Esophagus muscularis mucosa (tissue), 4 donors: ENCODE measurements at regions not wholly inside any gene's neighbourhood (a gene's known extent, or its start where the extent isn't known, plus 50 kb on each side); places are given as distances from the start of the nearest gene placed in this dataset.

Source experiments
- DNase-seq: peaks from one replicate; pipeline ENCODE4 v3.0.0-alpha.2; 2017; ENCODE audit errors: extremely low spot score
- H3K27ac ChIP-seq, 4 donors: fragments of 200-600 bp; sonication (generic); replicated peaks in 1 of 4; 1 replicate in 3 of 4; 2 replicates in 1 of 4; pipeline ENCODE4 v1.5.1; 2016 to 2019; ENCODE audit warnings: mild to moderate bottlenecking in 1 of 4
- H3K27me3 ChIP-seq, 4 donors: fragments of 200-600 bp; sonication (generic); one replicate each; pipeline versions ENCODE4 v1.5.1 to v1.6.0; 2016 to 2019
- H3K36me3 ChIP-seq, 4 donors: fragments of 200-600 bp; sonication (generic); one replicate each; pipeline ENCODE4 v1.5.1; 2016 to 2019
- H3K4me1 ChIP-seq, 4 donors: fragments of 200-600 bp; sonication (generic); one replicate each; pipeline ENCODE4 v1.5.1; 2016 to 2019
- H3K4me3 ChIP-seq, 4 donors: fragments of 200-600 bp; sonication (generic); 1 replicate in 2 of 4; 2 replicates in 2 of 4; pipeline ENCODE4 v1.5.1; 2016 to 2019; ENCODE audit warnings: mild to moderate bottlenecking in 4 of 4, moderate library complexity in 1 of 4
- H3K9me3 ChIP-seq, 4 donors: fragments of 200-600 bp; sonication (generic); 1 replicate in 3 of 4; 2 replicates in 1 of 4; pipeline ENCODE4 v1.5.1; 2016 to 2019
- EP300 ChIP-seq: sonication (generic); formaldehyde crosslinking; IDR thresholded peaks from one replicate; pipeline ENCODE4 v1.6.1; 2017; ENCODE audit warnings: antibody characterized with exemption
- POLR2A ChIP-seq: fragments of 450-650 bp; IDR thresholded peaks from one replicate; pipeline ENCODE4 v1.6.1; 2017; ENCODE audit warnings: antibody characterized with exemption, moderate library complexity, mild to moderate bottlenecking, low read depth
- POLR2AphosphoS5 ChIP-seq, 2 donors: sonication (generic); formaldehyde crosslinking; IDR thresholded peaks; one replicate each; pipeline ENCODE4 v1.6.1; 2017; ENCODE audit warnings: antibody characterized with exemption in 2 of 2
- WGBS: methylation state at CpG from one replicate; pipeline ENCODE4 v1.1.5; 2018; 5-methylcytosine and 5-hydroxymethylcytosine counted together
- intact Hi-C: fragments of 100-400 bp; cut with DNase I; formaldehyde crosslinking; loops from one replicate; pipeline ENCODE4 v1.15.1; 2023
- TF ChIP-seq, protein P1 (sequence below), 3 experiments: fragments of 200-600 bp in 2 of 3; fragments of 450-650 bp in 1 of 3; sonication (generic) in 2 of 3; IDR thresholded peaks; one replicate each; pipeline ENCODE4 v1.5.1; 2017 to 2019; ENCODE audit warnings: antibody characterized with exemption in 3 of 3, mild to moderate bottlenecking in 2 of 3, moderate library complexity in 1 of 3

DNA sequence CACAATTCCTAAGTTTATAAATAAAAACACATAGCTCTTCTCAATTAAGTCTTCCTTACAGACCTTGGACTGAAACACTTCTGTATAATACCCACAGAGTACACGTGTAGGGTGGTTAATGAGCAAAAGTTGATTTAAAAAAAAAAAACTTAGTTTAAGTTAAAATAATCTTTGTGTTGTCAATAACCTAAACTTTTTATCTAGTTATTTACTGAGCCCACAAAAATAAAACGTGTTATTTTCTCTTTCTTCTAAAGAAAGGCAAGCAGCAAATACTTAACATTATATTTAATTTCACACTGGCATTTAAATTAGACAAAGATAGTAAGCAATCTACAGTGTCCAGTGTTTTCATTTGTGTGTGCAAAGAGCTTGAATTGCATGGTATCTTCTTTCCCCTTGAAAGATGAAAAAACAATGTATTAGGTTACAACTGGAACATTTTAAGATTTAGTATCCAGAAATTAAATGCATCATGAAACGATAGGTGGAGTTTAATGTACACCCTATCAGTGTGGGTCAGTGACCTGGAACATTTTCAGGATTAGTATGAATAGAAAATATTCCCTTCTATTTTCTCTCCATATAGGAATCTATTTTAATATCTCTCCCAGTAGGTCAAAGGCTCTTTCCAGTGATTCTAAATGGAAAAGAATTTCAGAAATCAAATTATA is 1014.8 kb downstream of the NR2F1-AS1 start:
- DNase-seq: no peak
- Histone ChIP-seq H3K27ac (no peak overlapping the region), H3K4me1 (no peaks in the 10 kb centered on the region), H3K27me3 (no peaks in the 10 kb centered on the region), H3K4me3 (no peak overlapping the region), H3K36me3 (no peaks in the 10 kb centered on the region), H3K9me3 (no peaks in the 10 kb centered on the region)
- TF ChIP-seq POLR2A: no peak
- TF ChIP-seq, protein P1, sequence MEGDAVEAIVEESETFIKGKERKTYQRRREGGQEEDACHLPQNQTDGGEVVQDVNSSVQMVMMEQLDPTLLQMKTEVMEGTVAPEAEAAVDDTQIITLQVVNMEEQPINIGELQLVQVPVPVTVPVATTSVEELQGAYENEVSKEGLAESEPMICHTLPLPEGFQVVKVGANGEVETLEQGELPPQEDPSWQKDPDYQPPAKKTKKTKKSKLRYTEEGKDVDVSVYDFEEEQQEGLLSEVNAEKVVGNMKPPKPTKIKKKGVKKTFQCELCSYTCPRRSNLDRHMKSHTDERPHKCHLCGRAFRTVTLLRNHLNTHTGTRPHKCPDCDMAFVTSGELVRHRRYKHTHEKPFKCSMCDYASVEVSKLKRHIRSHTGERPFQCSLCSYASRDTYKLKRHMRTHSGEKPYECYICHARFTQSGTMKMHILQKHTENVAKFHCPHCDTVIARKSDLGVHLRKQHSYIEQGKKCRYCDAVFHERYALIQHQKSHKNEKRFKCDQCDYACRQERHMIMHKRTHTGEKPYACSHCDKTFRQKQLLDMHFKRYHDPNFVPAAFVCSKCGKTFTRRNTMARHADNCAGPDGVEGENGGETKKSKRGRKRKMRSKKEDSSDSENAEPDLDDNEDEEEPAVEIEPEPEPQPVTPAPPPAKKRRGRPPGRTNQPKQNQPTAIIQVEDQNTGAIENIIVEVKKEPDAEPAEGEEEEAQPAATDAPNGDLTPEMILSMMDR (IDR thresholded peaks at IDR 0.05): no peak
- TF ChIP-seq POLR2AphosphoS5 (IDR thresholded peaks at IDR 0.05): no peak
- TF ChIP-seq EP300: no peak
- 71% methylated on average over 3 of the region's 3 CpGs for WGBS
- intact Hi-C loops: no loop called here

GRCh38 chr5:92565673-92566072 is 1015.3 kb downstream of the NR2F1-AS1 start:
- WGBS: 77% methylated on average over 3 of the region's 3 CpGs
- TF ChIP-seq EP300: no peak
- TF ChIP-seq POLR2AphosphoS5 (IDR thresholded peaks at IDR 0.05): no peak
- no peak for TF ChIP-seq POLR2A
- TF ChIP-seq, protein P1 (IDR thresholded peaks at IDR 0.05): no peak

DNA sequence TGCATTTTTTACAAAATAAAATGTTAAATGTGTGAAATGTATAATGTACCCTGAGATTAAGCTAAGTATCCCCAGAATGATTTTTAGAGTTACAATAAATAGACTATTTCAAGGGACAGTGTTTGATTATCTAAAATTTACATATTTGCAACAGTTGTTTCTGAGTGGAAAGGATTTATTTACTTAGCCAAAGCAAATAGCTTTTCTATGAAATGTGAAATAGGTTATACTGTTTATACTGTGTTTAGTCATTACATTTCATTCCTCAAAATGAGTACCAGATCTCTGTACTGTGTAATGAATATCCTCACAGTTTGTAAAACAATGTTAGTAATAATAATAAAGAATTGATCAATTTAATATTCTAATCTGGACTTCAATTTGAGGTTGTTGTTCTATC is 1019.0 kb downstream of the NR2F1-AS1 start:
- Histone ChIP-seq H3K36me3 (no peaks in the 10 kb centered on the region), H3K4me1 (peaks cover 0 to 8% (median 2%) of the 10 kb centered on the region in 4 donors), H3K9me3 (no peaks in the 10 kb centered on the region), H3K27me3 (no peaks in the 10 kb centered on the region), H3K4me3 (no peak overlapping the region), H3K27ac (no peak overlapping the region)
- DNase-seq: no peak
- intact Hi-C loops: no loop called here
- no peak for TF ChIP-seq POLR2AphosphoS5 (IDR thresholded peaks at IDR 0.05)
- TF ChIP-seq POLR2A: no peak
- TF ChIP-seq EP300: no peak
- TF ChIP-seq, protein P1 (IDR thresholded peaks at IDR 0.05): no peak

More at GRCh38 chr5:92565673-92566072, 1015.3 kb downstream of the NR2F1-AS1 start:
- intact Hi-C loops: no loop called here
- H3K4me3 ChIP-seq: no peak overlapping the region
- H3K4me1 ChIP-seq: no peaks in the 10 kb centered on the region
- H3K9me3 ChIP-seq: no peaks in the 10 kb centered on the region
- no peak for DNase-seq
- no peaks in the 10 kb centered on the region for H3K36me3 ChIP-seq
- H3K27me3 ChIP-seq: no peaks in the 10 kb centered on the region
- H3K27ac ChIP-seq: no peak overlapping the region

DNA sequence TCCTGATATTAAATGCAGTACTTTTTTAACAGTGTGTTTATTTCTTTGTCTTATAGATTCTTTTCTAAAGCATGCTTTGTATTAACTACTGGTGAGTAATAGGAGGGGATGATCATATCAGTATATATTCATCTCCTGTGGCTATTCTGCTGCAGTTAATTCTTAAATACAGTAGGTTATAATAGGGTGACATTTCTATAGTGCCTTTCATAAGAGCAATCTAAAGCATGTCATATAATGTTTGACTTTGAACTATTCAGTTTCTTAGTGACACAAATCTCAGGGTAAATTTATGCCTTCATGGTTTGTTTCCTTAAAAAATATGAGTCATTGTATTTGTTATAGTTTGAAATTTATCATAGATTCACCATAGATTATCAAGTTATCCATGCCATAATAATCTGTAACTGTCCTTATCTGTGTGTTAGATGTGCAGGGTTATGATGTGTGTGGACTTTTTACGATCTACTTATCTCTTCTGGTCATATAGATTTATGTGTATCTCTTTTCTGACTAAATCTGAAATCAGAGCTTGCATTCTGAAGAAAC is 1019.5 kb downstream of the NR2F1-AS1 start:
- H3K9me3 ChIP-seq: no peaks in the 10 kb centered on the region
- DNase-seq: no peak

More for the DNA sequence above, 1019.5 kb downstream of the NR2F1-AS1 start:
- TF ChIP-seq POLR2AphosphoS5 (IDR thresholded peaks at IDR 0.05) (no peak), EP300 (no peak), POLR2A (no peak)
- TF ChIP-seq, protein P1 (IDR thresholded peaks at IDR 0.05): no peak
- peaks cover 0 to 8% (median 2%) of the 10 kb centered on the region in 4 donors for H3K4me1 ChIP-seq
- no peak overlapping the region for H3K27ac ChIP-seq
- H3K4me3 ChIP-seq: no peak overlapping the region
- no peaks in the 10 kb centered on the region for H3K27me3 ChIP-seq
- WGBS: 85% methylated on average over 1 of the region's 1 CpG
- intact Hi-C loops: no loop called here
- H3K36me3 ChIP-seq: no peaks in the 10 kb centered on the region
